Testis (tissue), 2 donors: ENCODE measurements at regions not wholly inside any gene's neighbourhood (a gene's known extent, or its start where the extent isn't known, plus 50 kb on each side); places are given as distances from the start of the nearest gene placed in this dataset.

ENCODE experiments used
- DNase-seq: peaks from one replicate; pipeline ENCODE4 v3.0.0-alpha.2; 2019
- H3K27ac ChIP-seq, 2 donors: fragments of 200-600 bp; sonication (generic); one replicate each; pipeline ENCODE4 v1.5.1; 2019
- H3K27me3 ChIP-seq: fragments of 200-600 bp; sonication (generic); one replicate; pipeline ENCODE4 v1.5.1; 2019
- H3K36me3 ChIP-seq: fragments of 200-600 bp; sonication (generic); one replicate; pipeline ENCODE4 v1.5.1; 2017; ENCODE audit warnings: low read depth; ENCODE audit errors: missing control alignments
- H3K4me1 ChIP-seq: fragments of 200-600 bp; sonication (generic); one replicate; pipeline ENCODE4 v1.5.1; 2019
- H3K4me3 ChIP-seq, 2 donors: fragments of 200-600 bp; sonication (generic); one replicate each; pipeline ENCODE4 v1.5.1; 2017 to 2019
- H3K9me3 ChIP-seq: fragments of 200-600 bp; sonication (generic); one replicate; pipeline ENCODE4 v1.5.1; 2017
- CTCF ChIP-seq, 3 experiments: fragments of 450-650 bp in 2 of 3; fragments of 200-600 bp in 1 of 3; sonication (generic) in 1 of 3; IDR thresholded peaks; one replicate each; pipeline ENCODE4 v1.5.1; 2016 to 2019; ENCODE audit warnings: antibody characterized with exemption in 3 of 3, mild to moderate bottlenecking in 2 of 3, moderate library complexity in 1 of 3
- POLR2A ChIP-seq: fragments of 450-650 bp; IDR thresholded peaks from one replicate; pipeline ENCODE4 v1.6.1; 2017; ENCODE audit warnings: antibody characterized with exemption, mild to moderate bottlenecking, moderate library complexity
- WGBS, 2 donors: methylation state at CpG; one replicate each; pipeline ENCODE4 v1.1.5; 2018; 5-methylcytosine and 5-hydroxymethylcytosine counted together
- intact Hi-C: fragments of 100-400 bp; cut with DNase I; formaldehyde crosslinking; loops from one replicate; pipeline ENCODE4 v1.15.1; 2023; ENCODE audit warnings: low total_unique reads

GRCh38 chr12:59453475-59453874, 142.4 kb upstream of the SLC16A7 start:
- no peak overlapping the region for H3K4me3 ChIP-seq
- no peaks in the 10 kb centered on the region for H3K27me3 ChIP-seq
- H3K36me3 ChIP-seq, result no peaks in the 10 kb centered on the region
- no peak overlapping the region for H3K27ac ChIP-seq
- TF ChIP-seq POLR2A (no peak), CTCF (IDR thresholded peaks at IDR 0.05) (no peak)
- intact Hi-C loops, result no loop called here
- H3K9me3 ChIP-seq, result no peaks in the 10 kb centered on the region
- no peaks in the 10 kb centered on the region for H3K4me1 ChIP-seq
- no peak for DNase-seq

DNA sequence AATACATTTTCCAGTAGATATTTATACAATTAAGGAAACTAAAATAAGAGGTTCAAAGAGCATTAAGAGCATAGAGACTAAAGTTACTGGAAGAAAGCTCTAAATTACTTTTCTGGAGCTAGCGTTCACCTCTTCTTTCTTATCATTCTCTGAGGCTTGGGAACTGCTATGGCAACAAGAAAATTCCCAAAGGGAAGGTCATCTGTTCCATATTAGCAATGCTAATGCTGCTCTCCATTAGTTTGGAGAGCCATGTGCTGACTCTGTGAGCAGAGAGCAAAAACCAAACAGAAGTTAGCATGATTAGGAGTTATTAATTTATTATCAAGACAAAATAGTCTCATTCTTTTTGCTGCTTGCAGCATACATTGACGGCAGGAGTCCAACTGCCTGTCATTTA, 143.1 kb upstream of the SLC16A7 start:
- H3K27ac ChIP-seq, result no peak overlapping the region
- intact Hi-C loops, result no loop called here
- H3K4me3 ChIP-seq, result no peak overlapping the region
- no peaks in the 10 kb centered on the region for H3K36me3 ChIP-seq
- TF ChIP-seq POLR2A (no peak), CTCF (IDR thresholded peaks at IDR 0.05) (no peak)
- no peaks in the 10 kb centered on the region for H3K9me3 ChIP-seq
- DNase-seq, result no peak
- WGBS, 2 donors, result 39 to 48% methylated on average over 2 of the region's 2 CpGs
- H3K4me1 ChIP-seq, result no peaks in the 10 kb centered on the region
- no peaks in the 10 kb centered on the region for H3K27me3 ChIP-seq

DNA sequence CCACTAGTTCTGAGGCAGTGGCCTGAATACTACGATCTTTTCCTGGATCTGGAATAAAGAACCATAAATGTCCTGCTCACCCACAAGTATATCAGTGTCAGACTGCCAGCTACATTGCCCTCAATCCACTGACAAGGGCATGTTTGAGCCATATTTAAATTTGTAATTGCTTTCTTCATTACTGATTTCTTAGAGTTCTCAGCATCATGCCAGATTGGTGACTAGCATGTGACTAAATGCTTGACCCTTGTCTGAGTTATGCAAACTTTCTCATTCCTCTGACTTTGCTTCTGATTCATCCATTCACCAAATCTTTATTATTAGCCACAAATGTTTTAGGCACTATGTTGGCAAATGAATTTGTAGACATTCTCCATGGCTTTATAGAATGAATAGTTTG, 143.6 kb upstream of the SLC16A7 start:
- WGBS, 2 donors, result 57 to 58% methylated on average over 1 of the region's 1 CpG
- Histone ChIP-seq H3K9me3 (no peaks in the 10 kb centered on the region), H3K36me3 (no peaks in the 10 kb centered on the region), H3K4me3 (no peak overlapping the region), H3K4me1 (no peaks in the 10 kb centered on the region), H3K27me3 (no peaks in the 10 kb centered on the region), H3K27ac (no peak overlapping the region)
- DNase-seq, result no peak
- TF ChIP-seq CTCF (IDR thresholded peaks at IDR 0.05), result no peak
- TF ChIP-seq POLR2A, result no peak
- intact Hi-C loops, result no loop called here

DNA sequence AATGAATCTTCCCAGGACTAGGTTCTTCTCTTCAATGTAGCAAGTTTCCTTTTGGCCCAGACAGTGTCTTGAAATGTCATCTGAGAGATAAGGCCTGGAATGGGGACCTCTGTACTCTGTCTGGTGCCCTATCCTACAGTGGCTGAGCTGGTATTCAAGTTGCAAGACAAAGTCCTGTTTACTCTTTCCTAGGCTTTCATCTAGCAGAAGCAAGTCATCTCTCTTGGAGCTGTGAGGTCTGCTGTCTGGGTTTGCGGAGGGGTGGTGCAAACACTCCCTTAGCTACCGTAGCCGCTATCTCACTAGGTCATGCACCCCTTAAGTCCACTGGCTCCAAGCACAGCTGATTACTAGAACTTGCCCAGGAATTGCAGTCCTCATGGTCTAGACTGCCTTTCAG, 149.7 kb upstream of the SLC16A7 start:
- Histone ChIP-seq H3K36me3 (no peaks in the 10 kb centered on the region), H3K27me3 (no peaks in the 10 kb centered on the region), H3K4me3 (no peak overlapping the region), H3K9me3 (no peaks in the 10 kb centered on the region), H3K4me1 (no peaks in the 10 kb centered on the region), H3K27ac (no peak overlapping the region)
- DNase-seq, result no peak
- TF ChIP-seq POLR2A (no peak), CTCF (IDR thresholded peaks at IDR 0.05) (no peak)
- intact Hi-C loops, result no loop called here
- 42 to 66% methylated on average over 3 of the region's 3 CpGs for WGBS, 2 donors

DNA sequence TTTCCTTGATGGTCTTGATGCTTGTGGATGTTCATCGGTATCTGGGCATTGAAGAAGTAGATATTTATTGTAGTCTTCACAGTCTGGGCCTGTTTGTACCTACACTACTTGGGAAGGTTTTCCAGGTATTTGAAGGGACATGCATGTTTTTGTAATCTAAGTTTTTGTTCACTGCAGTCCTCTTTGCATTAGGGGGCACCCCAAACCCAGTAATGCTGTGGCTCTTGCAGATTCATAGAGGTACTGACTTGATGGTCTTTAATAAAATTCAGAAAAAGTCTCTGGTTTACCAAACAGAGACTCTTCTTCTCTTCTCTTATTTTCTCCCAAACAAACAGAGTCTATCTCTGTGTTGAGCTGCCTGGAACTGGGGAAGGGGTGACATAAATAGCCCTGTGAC, 150.9 kb upstream of the SLC16A7 start:
- 86 to 88% methylated on average over 1 of the region's 1 CpG for WGBS, 2 donors
- Histone ChIP-seq H3K27me3 (no peaks in the 10 kb centered on the region), H3K4me1 (no peaks in the 10 kb centered on the region), H3K4me3 (no peak overlapping the region), H3K27ac (no peak overlapping the region), H3K9me3 (no peaks in the 10 kb centered on the region), H3K36me3 (no peaks in the 10 kb centered on the region)
- intact Hi-C loops, result no loop called here
- TF ChIP-seq CTCF (IDR thresholded peaks at IDR 0.05) (no peak), POLR2A (no peak)
- no peak for DNase-seq
